BE2C (cell line): ENCODE measurements at regions not wholly inside any gene's neighbourhood (a gene's known extent, or its start where the extent isn't known, plus 50 kb on each side); places are given as distances from the start of the nearest gene placed in this dataset.

Source experiments
- DNase-seq: peaks from one replicate; pipeline ENCODE4 v3.0.0-alpha.2; 2020
- H3K27me3 ChIP-seq: fragments of 250-450 bp; sonication (Bioruptor Pico); 2 replicates; pipeline ENCODE4 v1.5.1; 2020; ENCODE audit warnings: mild to moderate bottlenecking
- H3K36me3 ChIP-seq: fragments of 250-450 bp; sonication (Bioruptor Pico); 2 replicates; pipeline ENCODE4 v1.5.1; 2020; ENCODE audit warnings: mild to moderate bottlenecking
- H3K4me1 ChIP-seq: fragments of 250-450 bp; sonication (Bioruptor Pico); 2 replicates; pipeline ENCODE4 v1.5.1; 2020
- H3K4me3 ChIP-seq: 2 replicates; pipeline ENCODE4 v1.5.1; 2011; ENCODE audit warnings: low read depth, low read length
- H3K9me3 ChIP-seq: fragments of 250-450 bp; sonication (Bioruptor Pico); 2 replicates; pipeline ENCODE4 v1.5.1; 2020
- CTCF ChIP-seq: IDR thresholded peaks from 2 replicates; pipeline ENCODE4 v1.5.1; 2012; ENCODE audit warnings: mild to moderate bottlenecking, low read depth, low read length

- DNase-seq: no peak
- TF ChIP-seq CTCF: no peak
Measured at GRCh38 chr20:52874241-52874640, 97.9 kb upstream of the TSHZ2 start.

GRCh38 chr20:52869698-52870501 lies 102.3 kb upstream of the TSHZ2 start:
- no peaks in the 10 kb centered on the region for H3K4me1 ChIP-seq
- no peak for DNase-seq
- H3K9me3 ChIP-seq: no peaks in the 10 kb centered on the region
- no peak overlapping the region for H3K4me3 ChIP-seq
- no peaks in the 10 kb centered on the region for H3K27me3 ChIP-seq
- H3K36me3 ChIP-seq: no peaks in the 10 kb centered on the region
- no peak for TF ChIP-seq CTCF

More at GRCh38 chr20:52874241-52874640, 97.9 kb upstream of the TSHZ2 start:
- no peaks in the 10 kb centered on the region for H3K9me3 ChIP-seq
- no peaks in the 10 kb centered on the region for H3K36me3 ChIP-seq
- H3K4me3 ChIP-seq: no peak overlapping the region
- H3K27me3 ChIP-seq: no peaks in the 10 kb centered on the region
- H3K4me1 ChIP-seq: no peaks in the 10 kb centered on the region

- TF ChIP-seq CTCF: no peak
- no peaks in the 10 kb centered on the region for H3K9me3 ChIP-seq
Measured at GRCh38 chr20:52869276-52869675, 102.9 kb upstream of the TSHZ2 start.

GRCh38 chr20:52867305-52867704 lies 104.9 kb upstream of the TSHZ2 start:
- H3K9me3 ChIP-seq: no peaks in the 10 kb centered on the region; the same call in 1 of the 2 replicates
- H3K4me3 ChIP-seq: no peak overlapping the region
- peaks cover 4% of the 10 kb centered on the region for H3K4me1 ChIP-seq
- H3K36me3 ChIP-seq: no peaks in the 10 kb centered on the region
- TF ChIP-seq CTCF: no peak
- no peak for DNase-seq
- H3K27me3 ChIP-seq: no peaks in the 10 kb centered on the region

More at GRCh38 chr20:52869276-52869675, 102.9 kb upstream of the TSHZ2 start:
- Histone ChIP-seq H3K4me3 (no peak overlapping the region), H3K27me3 (no peaks in the 10 kb centered on the region), H3K4me1 (no peaks in the 10 kb centered on the region), H3K36me3 (no peaks in the 10 kb centered on the region)
- DNase-seq: no peak

- no peaks in the 10 kb centered on the region; the same call in 1 of the 2 replicates for H3K9me3 ChIP-seq
- no peak for DNase-seq
- no peak for TF ChIP-seq CTCF
Measured at GRCh38 chr20:52864916-52865605, 107.1 kb upstream of the TSHZ2 start.

More at GRCh38 chr20:52864916-52865605, 107.1 kb upstream of the TSHZ2 start:
- H3K27me3 ChIP-seq: no peaks in the 10 kb centered on the region
- H3K4me3 ChIP-seq: no peak overlapping the region
- H3K4me1 ChIP-seq: peaks cover 7% of the 10 kb centered on the region
- no peaks in the 10 kb centered on the region for H3K36me3 ChIP-seq
